Cerebellar cortex (tissue), 1 donor: ENCODE measurements at regions not wholly inside any gene's neighbourhood (a gene's known extent, or its start where the extent isn't known, plus 50 kb on each side); places are given as distances from the start of the nearest gene placed in this dataset.
"Not testable (repeated sequence)": the region's sequence is repeated elsewhere in the genome, so short reads cannot be mapped to it uniquely, and the experiment has no call there.

Source experiments
- DNase-seq: peaks from one replicate; pipeline ENCODE4 v3.0.0-alpha.2; 2015; ENCODE audit warnings: low spot score

DNA sequence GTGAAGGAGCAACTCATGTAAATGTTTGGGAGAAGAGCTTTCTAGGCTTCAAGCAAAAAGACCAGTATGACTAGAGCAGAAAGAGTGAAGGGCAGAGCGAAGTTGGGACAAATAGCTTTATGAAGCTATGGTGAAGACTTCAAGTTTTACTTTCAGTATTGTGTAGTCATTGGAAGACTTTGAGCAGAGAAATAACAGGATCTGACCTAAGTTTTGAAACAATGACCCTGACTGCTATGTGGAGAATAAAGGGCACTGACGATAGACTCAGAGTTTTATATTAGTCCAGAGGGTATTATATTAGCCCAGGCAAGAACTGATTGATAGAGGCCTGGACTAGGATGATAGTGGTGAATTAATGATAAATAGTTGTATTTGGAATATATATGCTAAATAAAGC is 187.3 kb downstream of the KTN1 start:
- DNase-seq, result no peak

DNA sequence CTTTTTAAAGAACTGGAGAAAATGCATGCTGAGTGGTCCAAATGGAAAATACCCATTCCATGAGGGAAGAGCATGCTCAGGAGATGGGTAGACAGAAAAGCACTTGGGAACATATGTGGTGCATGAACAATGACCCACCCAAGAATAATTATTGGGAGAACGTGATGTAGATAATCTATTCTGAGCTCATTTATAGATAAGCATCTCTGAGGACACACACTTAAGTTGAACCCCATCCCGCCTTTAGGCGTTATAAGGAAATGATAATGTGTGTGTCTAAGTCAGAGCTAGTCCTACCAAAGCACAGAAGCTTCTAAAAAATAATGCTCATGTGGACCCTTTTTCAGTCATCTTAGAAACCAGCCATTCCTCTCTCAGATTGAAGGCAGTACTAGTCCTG is 189.9 kb downstream of the KTN1 start:
- DNase-seq, result no peak

DNA sequence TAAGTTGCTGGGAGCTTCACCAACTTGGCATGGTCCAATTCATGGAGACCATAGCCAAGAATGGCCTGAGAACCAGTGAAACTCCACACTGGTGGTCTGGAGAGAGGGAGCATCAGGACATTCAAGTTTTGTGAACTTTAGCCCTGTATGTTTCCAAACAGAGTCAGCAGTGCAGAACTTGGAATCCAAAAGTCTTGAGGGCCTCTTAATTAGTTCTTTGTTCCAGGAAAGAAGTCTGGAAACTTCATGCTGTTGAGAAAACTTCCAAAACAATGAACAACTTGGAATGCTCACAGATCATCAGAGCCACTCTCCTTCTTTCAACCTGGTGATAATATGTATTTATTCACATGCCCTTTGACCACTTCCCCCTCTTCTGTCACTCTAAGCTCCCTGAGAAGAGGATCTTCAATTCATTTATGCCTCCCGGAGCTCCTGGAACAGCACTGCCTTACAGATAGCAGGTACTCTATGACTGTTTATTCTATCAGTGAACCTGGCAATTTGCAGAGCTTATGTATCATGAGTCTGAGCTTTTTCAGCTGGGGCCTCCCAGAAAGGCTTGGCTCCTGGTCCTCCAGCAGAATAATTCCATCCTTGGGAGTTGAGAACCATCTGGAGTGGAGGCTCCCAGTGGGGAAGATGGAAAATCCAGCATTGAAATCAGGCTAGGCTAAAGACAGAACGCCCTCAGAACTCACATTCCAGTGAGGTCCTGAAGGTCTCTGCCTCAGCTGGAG is 191.4 kb downstream of the KTN1 start:
- DNase-seq, result no peak

DNA sequence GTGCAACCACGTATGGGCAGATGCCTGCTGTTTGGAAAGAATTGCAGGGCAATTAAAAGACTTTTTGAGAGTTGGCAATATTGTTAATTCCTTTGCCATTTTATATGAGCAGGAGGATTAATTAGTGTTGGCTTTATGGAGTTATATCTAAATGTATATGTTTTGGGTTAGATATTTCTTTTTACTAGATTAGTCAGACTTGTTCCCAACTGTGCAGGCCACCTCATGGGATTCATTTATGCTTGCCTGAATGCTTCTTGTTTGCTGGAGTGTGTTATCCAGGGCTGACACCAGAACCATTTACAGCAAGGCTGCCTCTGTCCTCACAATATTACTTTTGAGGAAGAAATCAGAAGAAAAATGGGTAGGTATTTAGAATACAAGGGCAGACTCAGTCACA is 192.5 kb downstream of the KTN1 start:
- DNase-seq, result no peak

GRCh38 chr14:55773312-55773711 is 193.3 kb downstream of the KTN1 start:
- no peak for DNase-seq

DNA sequence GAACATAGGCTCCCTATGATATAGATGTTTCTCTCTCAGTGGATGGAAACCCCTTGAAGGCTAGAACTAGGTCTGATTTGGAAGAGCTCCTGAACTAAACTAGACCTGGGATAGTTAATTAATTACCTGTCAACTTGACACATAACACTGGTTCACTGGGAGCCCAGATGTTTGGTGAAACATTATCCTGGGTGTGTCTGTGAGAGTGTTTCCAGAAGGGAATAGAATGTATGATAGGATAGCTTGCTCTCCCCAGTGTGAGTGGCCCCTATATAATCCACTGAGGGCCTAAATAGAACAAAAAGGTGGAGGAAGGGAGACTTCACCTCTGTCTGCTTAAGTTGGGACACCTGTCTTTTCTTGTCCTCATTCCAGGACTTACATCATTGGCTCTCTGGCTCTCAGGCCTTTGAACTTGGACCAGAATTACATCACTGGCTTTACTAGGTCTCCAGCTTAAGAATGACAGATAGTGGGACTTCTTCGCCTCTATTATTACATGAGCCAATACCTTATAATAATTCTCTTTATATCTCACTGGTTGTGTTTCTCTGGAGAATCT is 194.1 kb downstream of the KTN1 start:
- no peak for DNase-seq

DNA sequence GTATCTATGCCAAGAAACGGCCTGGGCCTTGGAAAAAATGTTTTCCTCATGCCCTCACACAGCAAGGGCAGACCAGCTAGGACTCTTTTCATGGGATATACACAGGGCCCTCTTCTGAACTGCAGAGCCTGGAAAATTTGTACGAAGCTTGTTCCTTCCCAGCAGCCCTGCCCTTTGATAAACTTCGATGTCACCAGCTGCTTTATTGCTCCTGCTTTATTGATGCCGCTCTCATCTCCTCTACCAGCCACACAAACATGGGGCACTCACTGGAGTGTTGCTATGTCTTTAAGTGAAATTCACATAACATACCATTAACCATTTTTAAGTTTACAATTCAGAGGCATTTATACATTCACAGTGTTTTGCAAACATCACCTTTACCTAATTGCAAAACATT is 197.9 kb downstream of the KTN1 start:
- DNase-seq, result no peak

GRCh38 chr14:55780156-55780946 is 200.3 kb downstream of the KTN1 start:
- no peak for DNase-seq

GRCh38 chr14:55781046-55781445 is 201.0 kb downstream of the KTN1 start:
- no peak for DNase-seq

DNA sequence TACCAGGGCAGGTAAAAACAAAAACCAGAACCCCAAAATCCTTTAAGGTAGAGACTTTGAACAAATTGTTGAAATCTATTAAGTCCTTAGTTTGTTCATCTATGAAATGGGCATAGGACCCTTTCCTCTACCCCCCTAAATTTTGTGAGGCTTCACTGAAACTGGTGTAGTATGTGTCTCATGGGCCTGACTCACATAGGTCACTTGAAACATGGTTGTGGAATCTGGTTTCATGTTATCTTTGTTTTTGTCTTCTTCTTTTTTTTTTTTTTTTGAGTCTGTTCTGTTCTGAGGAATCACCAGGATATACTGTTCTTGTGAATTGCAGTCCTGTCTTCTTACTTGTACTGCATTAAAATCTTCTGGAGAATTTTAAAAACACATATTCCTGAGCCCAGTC is 202.2 kb downstream of the KTN1 start:
- no peak for DNase-seq

- no peak for DNase-seq
These were observed 209.4 kb downstream of the KTN1 start for GRCh38 chr14:55789406-55789805.

DNA sequence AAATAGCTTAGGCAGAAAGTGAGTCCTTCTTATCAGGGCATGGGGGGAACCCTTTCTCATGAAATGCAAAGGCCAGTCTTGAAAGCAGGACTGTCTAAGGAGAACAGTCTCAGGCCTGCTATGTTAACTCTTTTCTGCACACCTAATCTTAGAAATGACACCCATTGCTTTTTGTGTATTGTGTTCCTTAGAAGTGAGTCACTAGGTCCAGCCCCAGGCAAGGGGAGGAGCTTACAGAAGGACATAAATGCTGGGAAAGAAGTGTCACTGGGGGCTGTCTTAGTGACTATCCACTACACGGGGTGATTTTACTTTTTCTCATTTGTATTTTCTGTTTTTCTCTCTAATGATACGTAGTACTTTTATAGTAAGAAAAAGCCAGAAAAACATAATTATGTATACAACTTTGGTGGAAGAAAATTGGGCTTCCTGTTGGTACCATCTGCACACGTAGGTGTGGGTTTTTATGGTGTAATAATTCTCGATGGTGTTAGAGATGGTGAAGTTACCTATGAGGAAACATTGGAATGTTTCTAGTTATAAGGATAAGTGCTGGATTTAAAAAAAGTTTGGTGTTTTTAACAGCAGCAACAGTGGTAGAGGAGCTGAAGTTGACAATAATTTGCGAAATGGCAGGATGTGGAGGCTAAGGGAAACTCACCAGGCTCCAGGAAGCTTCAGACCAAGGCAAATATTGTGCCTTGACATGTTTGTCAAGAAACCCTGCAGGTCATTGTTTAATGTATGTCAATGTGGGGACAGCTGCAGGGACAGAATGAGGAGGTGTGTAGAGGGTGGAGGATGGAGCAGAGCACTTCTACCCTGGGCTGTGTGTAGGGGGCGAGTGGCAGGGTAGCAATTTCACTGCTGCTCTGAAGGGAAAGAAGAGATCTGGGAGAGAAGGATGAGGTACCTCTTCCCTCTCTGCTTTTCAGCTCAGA is 214.9 kb downstream of the KTN1 start:
- no peak for DNase-seq

DNA sequence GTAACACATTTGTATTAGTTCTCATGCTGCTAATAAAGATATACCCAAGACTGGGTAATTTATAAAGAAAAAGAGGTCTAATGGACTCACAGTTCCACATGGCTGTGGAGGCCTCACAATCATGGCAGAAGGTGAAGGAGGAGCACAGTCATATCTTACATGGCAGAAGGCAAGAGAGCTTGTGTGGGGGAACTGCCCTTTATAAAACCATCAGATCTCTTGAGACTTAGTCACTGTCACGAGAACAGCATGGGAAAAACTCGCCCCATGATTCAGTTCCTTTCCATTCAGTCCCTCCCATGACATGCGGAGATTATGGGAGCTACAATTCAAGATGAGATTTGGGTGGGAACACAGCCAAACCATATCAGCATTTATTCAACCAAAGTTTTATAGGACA is 216.5 kb downstream of the KTN1 start:
- DNase-seq, result not testable (repeated sequence)

- no peak for DNase-seq
These were observed 218.4 kb downstream of the KTN1 start for GRCh38 chr14:55798406-55798805.

DNA sequence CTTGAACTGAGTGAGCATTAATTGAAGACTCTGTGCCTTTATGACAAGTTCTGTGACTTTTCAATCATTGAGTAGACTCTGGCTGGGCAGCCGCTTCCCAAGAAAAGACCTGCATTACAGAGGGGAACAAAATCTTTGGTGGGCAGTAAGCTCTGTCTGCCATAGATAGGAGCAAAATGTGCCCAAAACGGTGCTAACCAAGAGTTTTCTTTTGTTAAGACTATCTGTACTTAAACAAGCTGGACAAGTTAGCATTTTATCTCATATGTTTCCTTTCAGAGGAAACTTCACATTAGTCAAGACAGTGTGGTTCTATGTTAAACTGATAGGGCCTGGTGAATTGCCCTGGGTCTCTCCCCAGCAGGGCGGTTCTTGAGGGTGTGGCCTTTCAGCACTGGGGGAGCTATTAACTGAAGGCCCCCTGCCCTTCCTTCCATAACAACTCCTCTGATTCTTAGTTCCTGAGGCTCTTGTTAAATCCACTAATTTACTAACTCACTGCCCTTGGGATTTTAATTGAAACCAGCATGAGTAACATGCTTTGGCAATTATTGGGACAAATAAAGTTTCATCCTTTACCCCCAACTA is 219.6 kb downstream of the KTN1 start:
- no peak for DNase-seq

DNA sequence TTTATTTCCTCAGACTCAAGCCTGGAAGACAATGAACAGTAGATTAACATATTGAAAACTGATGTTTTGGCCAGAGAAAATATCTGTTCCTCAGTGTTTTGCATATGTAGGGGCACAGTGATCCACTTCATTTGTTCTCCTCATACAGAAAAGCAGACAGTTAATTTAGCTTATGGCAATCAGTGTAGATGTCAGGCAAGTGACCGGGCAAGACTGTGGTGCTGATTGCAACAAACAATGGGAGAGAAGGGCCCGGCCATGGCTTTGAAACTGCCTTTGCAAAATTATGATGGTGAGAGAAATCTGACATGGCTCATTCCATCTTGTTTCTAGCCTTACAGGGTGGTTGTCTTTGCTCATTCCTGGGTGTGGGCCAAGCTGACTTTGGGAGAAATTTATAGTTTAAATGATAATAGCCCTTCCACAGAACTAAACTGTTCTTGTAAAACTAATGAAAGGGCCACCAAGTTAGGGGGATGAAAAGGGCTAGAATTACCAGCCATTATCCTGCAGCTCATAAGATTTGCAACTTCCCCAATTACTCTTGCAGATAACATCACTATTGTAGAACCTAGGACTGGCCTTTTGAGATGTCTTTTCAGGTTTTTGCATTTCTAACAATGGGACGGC is 220.3 kb downstream of the KTN1 start:
- no peak for DNase-seq

- no peak for DNase-seq
These were observed 221.1 kb downstream of the KTN1 start for GRCh38 chr14:55801121-55801520.

DNA sequence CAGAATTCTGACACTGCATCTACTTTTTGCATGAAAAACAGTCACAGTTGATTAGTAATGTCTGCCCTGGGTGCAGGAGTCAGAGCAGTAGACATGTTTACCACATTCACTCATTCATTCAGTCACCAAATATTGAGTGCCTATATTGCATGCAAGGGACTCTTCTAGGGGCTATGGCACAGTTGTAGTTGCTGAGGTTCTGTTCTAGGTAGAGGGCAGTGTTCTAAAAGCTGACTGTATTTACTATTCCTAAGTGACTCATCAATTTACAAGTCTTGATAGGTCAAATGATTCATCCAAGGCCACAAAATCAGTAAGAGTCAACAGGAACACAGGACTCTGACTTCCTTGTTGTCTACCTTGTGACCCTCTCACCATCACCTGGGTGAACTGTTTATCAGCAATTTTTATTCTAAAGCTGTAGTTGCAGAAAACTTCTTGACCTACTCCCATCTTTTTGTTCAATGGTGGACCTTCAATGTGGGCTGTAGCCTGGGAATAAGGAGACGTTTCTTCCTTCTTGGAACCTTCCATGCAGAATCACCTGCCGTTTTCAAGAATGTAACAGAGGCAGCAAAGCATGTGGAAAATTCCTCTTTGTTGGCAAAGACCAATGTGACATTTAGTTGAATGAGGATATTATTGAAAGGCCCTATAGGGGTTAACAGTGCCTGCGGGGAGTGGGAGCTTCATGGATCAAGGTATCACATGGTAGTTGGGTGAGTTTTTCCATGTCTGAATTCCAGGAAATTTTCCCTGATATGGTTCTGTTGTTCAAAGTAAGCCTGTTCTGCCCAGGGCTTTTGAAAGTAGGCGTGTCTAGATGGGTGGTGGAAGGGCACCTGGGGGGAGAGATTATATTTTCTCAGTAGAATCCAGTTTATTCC is 223.2 kb downstream of the KTN1 start:
- no peak for DNase-seq

- no peak for DNase-seq
These were observed 224.0 kb downstream of the KTN1 start for GRCh38 chr14:55803873-55804553.

- DNase-seq, result no peak
These were observed 225.2 kb downstream of the KTN1 start for GRCh38 chr14:55805250-55805649.
